Peyer's patch (tissue), 4 donors: ENCODE measurements at regions not wholly inside any gene's neighbourhood (a gene's known extent, or its start where the extent isn't known, plus 50 kb on each side); places are given as distances from the start of the nearest gene placed in this dataset.

Source experiments
- CTCF ChIP-seq, 6 experiments: fragments of 450-650 bp in 4 of 6; fragments of 200-600 bp in 2 of 6; sonication (generic) in 1 of 6; IDR thresholded peaks; one replicate each; pipeline ENCODE4 v1.5.1; 2017 to 2019; ENCODE audit warnings: antibody characterized with exemption in 6 of 6, mild to moderate bottlenecking in 3 of 6, moderate library complexity in 1 of 6
- POLR2A ChIP-seq, 2 donors: fragments of 450-650 bp; IDR thresholded peaks; one replicate each; pipeline ENCODE4 v1.5.1; 2017; ENCODE audit warnings: antibody characterized with exemption in 2 of 2, mild to moderate bottlenecking in 2 of 2, moderate library complexity in 2 of 2

GRCh38 chr3:22121068-22121701 lies 370.2 kb upstream of the ZNF385D start:
- TF ChIP-seq CTCF (IDR thresholded peaks at IDR 0.05) (no peak), POLR2A (IDR thresholded peaks at IDR 0.05) (no peak)
